Astrocyte (in vitro differentiated cells and primary cell): ENCODE measurements at regions not wholly inside any gene's neighbourhood (a gene's known extent, or its start where the extent isn't known, plus 50 kb on each side); places are given as distances from the start of the nearest gene placed in this dataset.
"Not testable (repeated sequence)": the region's sequence is repeated elsewhere in the genome, so short reads cannot be mapped to it uniquely, and the experiment has no call there.

ENCODE experiments used
- DNase-seq: peaks from one replicate; pipeline ENCODE4 v3.0.0-alpha.2; 2010; ENCODE audit warnings: low read depth
- FAIRE-seq: peaks from 2 replicates; lab custom pipeline; 2011; peaks lifted over from hg19 to GRCh38; lab: Jason Lieb, UNC
- H2AFZ ChIP-seq: 2 replicates; pipeline ENCODE4 v1.6.0; 2012; ENCODE audit warnings: low read depth, low read length, inconsistent platforms
- H3K27ac ChIP-seq: 2 replicates; pipeline ENCODE4 v1.5.1; 2011; ENCODE audit warnings: low read depth, low read length, inconsistent platforms
- H3K27me3 ChIP-seq: 2 replicates; pipeline ENCODE4 v1.6.0; 2011; ENCODE audit warnings: low read length, inconsistent platforms; ENCODE audit not compliant: insufficient read depth
- H3K36me3 ChIP-seq: 2 replicates; pipeline ENCODE4 v1.5.1; 2011; ENCODE audit warnings: low read length, inconsistent platforms; ENCODE audit not compliant: insufficient read depth
- H3K4me1 ChIP-seq: 2 replicates; pipeline ENCODE4 v1.5.1; 2011; ENCODE audit warnings: low read length, inconsistent platforms; ENCODE audit not compliant: insufficient read depth
- H3K4me2 ChIP-seq: 2 replicates; pipeline ENCODE4 v1.6.0; 2012; ENCODE audit warnings: low read length, inconsistent platforms
- H3K4me3 ChIP-seq: 2 replicates; pipeline ENCODE4 v1.5.1; 2011; ENCODE audit warnings: low read depth, mild to moderate bottlenecking, low read length, inconsistent platforms; ENCODE audit not compliant: insufficient read depth
- H3K79me2 ChIP-seq: 2 replicates; pipeline ENCODE4 v1.6.0; 2012; ENCODE audit warnings: mild to moderate bottlenecking, low read length, inconsistent platforms; ENCODE audit not compliant: insufficient read depth
- H3K9ac ChIP-seq: 2 replicates; pipeline ENCODE4 v1.6.0; 2012; ENCODE audit warnings: mild to moderate bottlenecking, low read length, inconsistent platforms
- H3K9me3 ChIP-seq: 2 replicates; pipeline ENCODE4 v1.5.1; 2012; ENCODE audit warnings: low read depth, mild to moderate bottlenecking, low read length, inconsistent platforms; ENCODE audit not compliant: insufficient read depth
- H4K20me1 ChIP-seq: 2 replicates; pipeline ENCODE4 v1.6.0; 2012; ENCODE audit warnings: low read length, inconsistent platforms; ENCODE audit not compliant: insufficient read depth
- H3K27ac Mint-ChIP-seq: one replicate; pipeline ENCODE4 v1.8.0; 2021; ENCODE audit warnings: mild to moderate bottlenecking, mixed read lengths; ENCODE audit not compliant: unreplicated experiment
- H3K27me3 Mint-ChIP-seq: one replicate; pipeline ENCODE4 v1.8.0; 2021; ENCODE audit warnings: low read depth, mixed read lengths; ENCODE audit not compliant: unreplicated experiment
- H3K36me3 Mint-ChIP-seq: one replicate; pipeline ENCODE4 v1.8.0; 2021; ENCODE audit warnings: low read depth, mixed read lengths; ENCODE audit not compliant: unreplicated experiment
- H3K4me1 Mint-ChIP-seq: one replicate; pipeline ENCODE4 v1.8.0; 2021; ENCODE audit warnings: low read depth, mixed read lengths; ENCODE audit not compliant: unreplicated experiment
- H3K4me3 Mint-ChIP-seq: one replicate; pipeline ENCODE4 v1.8.0; 2021; ENCODE audit warnings: mild to moderate bottlenecking, moderate library complexity, mixed read lengths; ENCODE audit not compliant: unreplicated experiment
- H3K9me3 Mint-ChIP-seq: one replicate; pipeline ENCODE4 v1.8.0; 2021; ENCODE audit warnings: mild to moderate bottlenecking, mixed read lengths; ENCODE audit not compliant: unreplicated experiment
- EZH2 ChIP-seq: IDR thresholded peaks from 2 replicates; pipeline ENCODE4 v1.6.1; 2012; ENCODE audit warnings: mild to moderate bottlenecking, low read length, inconsistent platforms; ENCODE audit not compliant: insufficient read depth
- TF ChIP-seq, protein P1 (sequence below): IDR thresholded peaks from 2 replicates; pipeline ENCODE4 v1.5.1; 2011; ENCODE audit warnings: low read depth, mild to moderate bottlenecking, inconsistent platforms, low read length, moderate library complexity; ENCODE audit not compliant: insufficient read depth

DNA sequence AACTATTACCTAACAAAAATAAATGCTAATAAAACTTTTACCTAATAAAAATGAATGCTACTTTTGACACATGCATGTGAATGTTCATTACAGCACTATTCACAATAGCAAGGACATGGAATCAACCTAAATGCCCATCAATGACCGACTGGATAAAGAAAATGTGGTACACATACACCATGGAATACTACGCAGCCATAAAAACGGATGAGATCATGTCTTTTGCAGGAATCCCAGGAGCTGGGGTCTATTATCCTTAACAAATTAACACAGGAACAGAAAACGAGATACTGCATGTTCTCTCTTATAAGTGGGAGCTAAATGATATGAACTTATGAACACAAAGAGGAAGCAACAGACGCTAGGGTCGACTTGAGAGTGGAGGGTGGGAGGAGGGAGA lies 88.1 kb upstream of the FAM204A start:
- peaks cover 3% of the 10 kb centered on the region for H3K9me3 ChIP-seq
- no peak overlapping the region for H2AFZ ChIP-seq
- H3K27me3 ChIP-seq = peaks cover 5% of the 10 kb centered on the region
- H4K20me1 ChIP-seq = no peaks in the 10 kb centered on the region
- TF ChIP-seq, protein P1, sequence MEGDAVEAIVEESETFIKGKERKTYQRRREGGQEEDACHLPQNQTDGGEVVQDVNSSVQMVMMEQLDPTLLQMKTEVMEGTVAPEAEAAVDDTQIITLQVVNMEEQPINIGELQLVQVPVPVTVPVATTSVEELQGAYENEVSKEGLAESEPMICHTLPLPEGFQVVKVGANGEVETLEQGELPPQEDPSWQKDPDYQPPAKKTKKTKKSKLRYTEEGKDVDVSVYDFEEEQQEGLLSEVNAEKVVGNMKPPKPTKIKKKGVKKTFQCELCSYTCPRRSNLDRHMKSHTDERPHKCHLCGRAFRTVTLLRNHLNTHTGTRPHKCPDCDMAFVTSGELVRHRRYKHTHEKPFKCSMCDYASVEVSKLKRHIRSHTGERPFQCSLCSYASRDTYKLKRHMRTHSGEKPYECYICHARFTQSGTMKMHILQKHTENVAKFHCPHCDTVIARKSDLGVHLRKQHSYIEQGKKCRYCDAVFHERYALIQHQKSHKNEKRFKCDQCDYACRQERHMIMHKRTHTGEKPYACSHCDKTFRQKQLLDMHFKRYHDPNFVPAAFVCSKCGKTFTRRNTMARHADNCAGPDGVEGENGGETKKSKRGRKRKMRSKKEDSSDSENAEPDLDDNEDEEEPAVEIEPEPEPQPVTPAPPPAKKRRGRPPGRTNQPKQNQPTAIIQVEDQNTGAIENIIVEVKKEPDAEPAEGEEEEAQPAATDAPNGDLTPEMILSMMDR = no peak
- no peak for TF ChIP-seq EZH2
- H3K4me1 ChIP-seq = no peaks in the 10 kb centered on the region
- H3K4me1 Mint-ChIP-seq = no peaks in the 10 kb centered on the region
- H3K4me3 Mint-ChIP-seq = no peak overlapping the region
- H3K27me3 Mint-ChIP-seq = no peaks in the 10 kb centered on the region
- H3K36me3 Mint-ChIP-seq = no peaks in the 10 kb centered on the region
- no peaks in the 10 kb centered on the region for H3K36me3 ChIP-seq
- FAIRE-seq = no peak
- H3K4me3 ChIP-seq = no peak overlapping the region
- no peaks in the 10 kb centered on the region for H3K79me2 ChIP-seq
- DNase-seq = no peak
- no peak overlapping the region for H3K4me2 ChIP-seq
- H3K27ac ChIP-seq = no peak overlapping the region
- H3K27ac Mint-ChIP-seq = no peak overlapping the region
- no peak overlapping the region for H3K9ac ChIP-seq
- no peaks in the 10 kb centered on the region for H3K9me3 Mint-ChIP-seq

DNA sequence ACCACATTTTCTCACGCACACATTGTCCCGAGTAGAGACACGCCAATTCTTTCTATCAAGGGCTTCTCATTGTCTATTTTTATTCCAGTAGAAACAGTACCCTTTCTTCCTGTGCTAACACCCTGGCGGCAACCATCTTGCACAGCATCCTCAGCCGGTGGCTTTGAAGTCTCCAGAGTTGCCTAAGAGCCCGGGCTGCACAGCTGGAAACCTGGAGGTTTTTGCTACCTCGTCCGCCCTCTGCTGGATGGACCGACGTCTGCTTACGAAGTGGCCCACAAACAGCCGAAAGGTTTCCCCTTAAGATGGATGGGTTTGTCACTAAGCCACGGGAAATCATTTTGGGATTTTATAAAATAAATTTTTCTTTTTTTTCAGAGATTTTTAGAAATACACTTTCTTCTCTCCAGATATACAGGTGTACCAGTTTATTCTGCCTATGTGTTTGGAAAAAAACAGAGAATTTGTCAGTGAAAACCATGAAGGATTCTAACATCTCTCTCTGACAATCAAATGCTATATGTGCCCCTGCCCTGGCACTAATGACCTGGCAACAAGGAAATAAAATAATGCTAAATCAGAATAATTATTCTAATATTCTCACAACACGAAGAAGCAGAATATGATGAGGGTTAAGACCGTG lies 81.8 kb upstream of the FAM204A start:
- Histone ChIP-seq H3K4me3 (no peak overlapping the region), H3K9me3 (no peaks in the 10 kb centered on the region), H3K4me2 (no peak overlapping the region), H4K20me1 (no peaks in the 10 kb centered on the region), H3K9ac (no peak overlapping the region), H3K36me3 (no peaks in the 10 kb centered on the region), H3K27ac (no peak overlapping the region), H2AFZ (no peak overlapping the region), H3K79me2 (no peaks in the 10 kb centered on the region), H3K4me1 (no peaks in the 10 kb centered on the region), H3K27me3 (peaks cover 5% of the 10 kb centered on the region)
- TF ChIP-seq, protein P1 = peak; percentile 78
- TF ChIP-seq EZH2 = no peak
- Mint-ChIP-seq H3K4me1 (no peaks in the 10 kb centered on the region), H3K36me3 (no peaks in the 10 kb centered on the region), H3K27me3 (peaks cover 2% of the 10 kb centered on the region), H3K9me3 (no peaks in the 10 kb centered on the region), H3K4me3 (no peak overlapping the region), H3K27ac (no peak overlapping the region)
- FAIRE-seq (no peak), DNase-seq (peak; percentile 67)

DNA sequence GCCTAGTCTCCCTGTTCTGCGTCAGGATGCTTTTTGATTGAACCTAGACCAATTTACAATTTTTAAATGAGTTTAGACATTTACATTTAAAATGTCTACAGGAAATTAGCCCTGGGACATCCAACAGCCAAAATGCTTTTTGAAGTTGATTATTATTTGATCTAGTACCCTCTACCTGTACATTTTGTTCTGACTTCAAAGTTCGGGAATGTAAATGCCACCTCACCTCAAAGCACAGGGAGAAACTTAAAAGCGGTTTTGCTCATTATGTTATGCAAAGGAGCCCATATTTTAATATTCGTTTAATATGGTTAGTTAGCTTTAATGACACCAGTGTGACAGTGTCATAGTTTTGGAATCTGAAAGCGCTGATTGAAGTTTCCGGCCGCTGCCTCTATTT lies 80.1 kb upstream of the FAM204A start:
- Histone ChIP-seq H4K20me1 (no peaks in the 10 kb centered on the region), H3K9me3 (no peaks in the 10 kb centered on the region), H3K27me3 (peaks cover 2% of the 10 kb centered on the region), H3K4me3 (no peak overlapping the region), H3K4me2 (no peak overlapping the region), H3K4me1 (no peaks in the 10 kb centered on the region), H3K36me3 (no peaks in the 10 kb centered on the region), H3K79me2 (no peaks in the 10 kb centered on the region), H3K27ac (no peak overlapping the region), H2AFZ (no peak overlapping the region), H3K9ac (no peak overlapping the region)
- Mint-ChIP-seq H3K4me1 (no peaks in the 10 kb centered on the region), H3K9me3 (no peaks in the 10 kb centered on the region), H3K27me3 (peaks cover 2% of the 10 kb centered on the region), H3K36me3 (no peaks in the 10 kb centered on the region), H3K4me3 (no peak overlapping the region), H3K27ac (no peak overlapping the region)
- DNase-seq (no peak), FAIRE-seq (no peak)
- TF ChIP-seq EZH2 = no peak
- TF ChIP-seq, protein P1 = no peak

DNA sequence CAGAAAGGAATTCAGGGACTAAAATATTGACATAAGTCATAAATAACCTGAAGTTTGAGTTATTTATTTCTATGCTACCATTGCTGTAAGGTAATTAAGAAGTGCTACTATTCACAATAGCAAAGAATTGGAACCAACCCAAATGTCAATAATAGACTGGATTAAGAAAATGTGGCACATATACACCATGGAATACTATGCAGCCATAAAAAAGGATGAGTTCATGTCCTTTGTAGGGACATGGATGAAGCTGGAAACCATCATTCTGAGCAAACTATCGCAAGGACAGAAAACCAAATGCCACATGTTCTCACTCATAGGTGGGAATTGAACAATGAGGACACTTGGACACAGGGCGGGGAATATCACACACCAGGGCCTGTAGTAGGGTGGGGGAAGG lies 77.9 kb upstream of the FAM204A start:
- H3K27me3 Mint-ChIP-seq, FAIRE-seq, H4K20me1 ChIP-seq, H3K27me3 ChIP-seq, DNase-seq, H3K4me3 Mint-ChIP-seq, H3K9me3 ChIP-seq, H3K4me1 Mint-ChIP-seq, H3K9ac ChIP-seq, H3K36me3 ChIP-seq, H3K9me3 Mint-ChIP-seq, H3K4me3 ChIP-seq, H3K4me2 ChIP-seq, H3K4me1 ChIP-seq, H2AFZ ChIP-seq, H3K79me2 ChIP-seq, H3K27ac ChIP-seq, H3K27ac Mint-ChIP-seq, H3K36me3 Mint-ChIP-seq: not testable (repeated sequence)
